ENCODE measurements at regions not wholly inside any gene's neighbourhood (a gene's known extent, or its start where the extent isn't known, plus 50 kb on each side); places are given as distances from the start of the nearest gene placed in this dataset.
"Not testable (repeated sequence)": the region's sequence is repeated elsewhere in the genome, so short reads cannot be mapped to it uniquely, and the experiment has no call there.

- DNase-seq (ENCODE audit: low read depth in 3 of 3, low spot score in 2 of 3) = not testable (repeated sequence)
Observed at GRCh38 chrX:3882553-3882920, 169.1 kb upstream of the PRKX start.

GRCh38 chrX:3881898-3882552, 168.6 kb upstream of the PRKX start:
- DNase-seq (ENCODE audit: low read depth in 3 of 3, low spot score in 2 of 3) = not testable (repeated sequence)

GRCh38 chrX:3881255-3881895, 167.9 kb upstream of the PRKX start:
- not testable (repeated sequence) for DNase-seq (ENCODE audit: low read depth in 3 of 3, low spot score in 2 of 3)

GRCh38 chrX:3876393-3876792, 162.9 kb upstream of the PRKX start:
- not testable (repeated sequence) for DNase-seq (ENCODE audit: low read depth in 3 of 3, low spot score in 2 of 3)

GRCh38 chrX:3875638-3876037, 162.2 kb upstream of the PRKX start:
- not testable (repeated sequence) for DNase-seq (ENCODE audit: low read depth in 3 of 3, low spot score in 2 of 3)

- DNase-seq (ENCODE audit: low read depth in 3 of 3, low spot score in 2 of 3) = not testable (repeated sequence)
Observed at GRCh38 chrX:3872226-3872879, 158.9 kb upstream of the PRKX start.

- not testable (repeated sequence) for DNase-seq (ENCODE audit: low read depth in 3 of 3, low spot score in 2 of 3)
Observed at GRCh38 chrX:3867067-3867831, 153.8 kb upstream of the PRKX start.

- not testable (repeated sequence) for DNase-seq (ENCODE audit: low read depth in 3 of 3, low spot score in 2 of 3)
Observed at GRCh38 chrX:3858332-3858731, 144.9 kb upstream of the PRKX start.

- DNase-seq (ENCODE audit: low read depth in 3 of 3, low spot score in 2 of 3) = not testable (repeated sequence)
Observed at GRCh38 chrX:3843522-3844145, 130.2 kb upstream of the PRKX start.

GRCh38 chrX:3842822-3843521, 129.5 kb upstream of the PRKX start:
- not testable (repeated sequence) for DNase-seq (ENCODE audit: low read depth in 3 of 3, low spot score in 2 of 3)

- not testable (repeated sequence) for DNase-seq (ENCODE audit: low read depth in 3 of 3, low spot score in 2 of 3)
Observed at GRCh38 chrX:3838754-3839153, 125.3 kb upstream of the PRKX start.

- not testable (repeated sequence) for DNase-seq (ENCODE audit: low read depth in 3 of 3, low spot score in 2 of 3)
Observed at GRCh38 chrX:3837958-3838643, 124.7 kb upstream of the PRKX start.

GRCh38 chrX:3837211-3837610, 123.8 kb upstream of the PRKX start:
- DNase-seq (ENCODE audit: low read depth in 3 of 3, low spot score in 2 of 3) = not testable (repeated sequence)

- DNase-seq (ENCODE audit: low read depth in 3 of 3, low spot score in 2 of 3) = not testable (repeated sequence)
Observed at GRCh38 chrX:3833761-3834542, 120.5 kb upstream of the PRKX start.

GRCh38 chrX:3830020-3830419, 116.6 kb upstream of the PRKX start:
- DNase-seq (ENCODE audit: low read depth in 3 of 3, low spot score in 2 of 3) = not testable (repeated sequence)

- not testable (repeated sequence) for DNase-seq (ENCODE audit: low read depth in 3 of 3, low spot score in 2 of 3)
Observed at GRCh38 chrX:3829041-3829531, 115.6 kb upstream of the PRKX start.

- DNase-seq (ENCODE audit: low read depth in 3 of 3, low spot score in 2 of 3) = not testable (repeated sequence)
Observed at GRCh38 chrX:3828378-3829040, 115.1 kb upstream of the PRKX start.

GRCh38 chrX:3824008-3824407, 110.6 kb upstream of the PRKX start:
- DNase-seq (ENCODE audit: low read depth in 3 of 3, low spot score in 2 of 3) = not testable (repeated sequence)

Data from right renal cortex interstitium (tissue), 3 donors.